HCEC 1CT (cell line): ENCODE measurements at regions not wholly inside any gene's neighbourhood (a gene's known extent, or its start where the extent isn't known, plus 50 kb on each side); places are given as distances from the start of the nearest gene placed in this dataset.
A peak's percentile ranks its signal among the peaks of the same experiment; 100 is the strongest.
"Not testable (repeated sequence)": the region's sequence is repeated elsewhere in the genome, so short reads cannot be mapped to it uniquely, and the experiment has no call there.

Source experiments
- DNase-seq: peaks from one replicate; pipeline ENCODE4 v3.0.0-alpha.2; 2017

DNA sequence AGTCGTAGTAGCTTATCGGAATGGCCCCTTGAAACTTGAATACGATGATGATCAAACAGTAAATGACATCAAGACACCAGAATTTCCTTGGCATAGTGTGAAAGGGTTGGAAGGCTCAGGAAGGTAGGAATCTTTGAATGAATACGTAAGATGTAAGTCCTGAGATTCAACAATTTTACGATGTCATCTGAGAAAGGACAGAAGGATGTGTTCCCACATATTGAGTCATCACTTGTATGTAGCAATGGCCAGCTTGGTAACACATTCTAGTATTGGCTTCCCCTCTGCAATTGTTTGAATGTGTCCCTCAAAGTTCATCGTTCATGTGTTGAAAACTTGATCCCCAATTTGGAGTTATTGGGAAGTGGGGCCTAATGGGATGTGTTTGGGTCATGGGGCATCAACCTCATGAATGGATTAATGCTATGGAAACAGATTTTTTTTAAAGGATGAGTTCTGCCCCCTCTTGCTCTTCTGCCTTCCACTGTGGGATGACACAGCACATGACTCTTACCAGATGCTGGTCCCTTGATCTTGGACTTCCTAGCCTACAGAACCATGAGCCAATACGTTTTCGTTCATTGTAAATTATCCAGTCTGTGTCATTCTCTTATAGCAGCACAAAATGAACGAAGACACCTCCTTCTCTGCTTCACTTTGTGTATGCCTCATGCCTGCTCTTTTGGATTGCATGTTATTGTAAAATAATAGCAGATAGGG lies 284.6 kb downstream of the BCAT1 start:
- peak; percentile 52 for DNase-seq

DNA sequence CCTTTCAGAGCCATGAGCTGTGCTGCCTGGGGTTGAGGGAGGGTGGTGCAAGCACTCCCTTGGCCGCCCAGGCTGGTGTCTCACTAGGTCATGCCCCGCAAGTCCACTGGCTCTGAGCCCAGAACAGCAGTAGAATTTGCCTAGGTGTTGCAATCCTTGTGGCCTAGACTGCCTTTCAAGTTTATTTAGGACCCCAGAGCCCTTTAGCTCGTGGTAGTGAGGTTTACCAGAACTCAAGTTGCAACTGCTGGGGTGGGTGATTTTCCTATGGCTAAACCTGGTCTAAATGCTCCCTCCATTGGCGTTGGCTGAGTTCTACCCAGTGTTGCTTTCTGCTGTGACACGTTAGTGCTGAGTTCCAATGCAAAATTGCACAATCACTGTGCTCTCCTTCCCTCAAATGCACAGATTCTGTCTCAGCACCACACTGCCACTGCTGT lies 287.2 kb downstream of the BCAT1 start:
- DNase-seq, result peak; percentile 94

DNA sequence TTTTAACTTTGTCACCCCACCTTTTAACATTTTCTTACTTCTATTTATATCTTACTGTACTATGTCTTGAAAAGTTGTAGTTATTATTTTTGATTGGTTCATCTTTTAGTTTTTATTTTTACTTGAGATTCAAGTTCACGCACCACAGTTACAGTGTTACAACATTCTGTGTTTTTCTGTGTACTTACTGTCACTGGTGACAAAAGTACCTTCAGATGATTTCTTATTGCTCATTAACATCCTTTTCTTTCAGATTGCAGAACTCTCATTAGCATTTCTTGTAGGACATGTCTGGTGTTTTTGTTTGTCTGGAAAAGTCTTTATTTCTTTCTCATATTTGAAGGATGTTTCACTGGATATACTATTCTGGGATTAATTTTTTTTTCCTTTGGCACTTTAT lies 289.9 kb downstream of the BCAT1 start:
- DNase-seq, result no peak

GRCh38 chr12:24654344-24654743 lies 294.6 kb downstream of the BCAT1 start:
- DNase-seq, result not testable (repeated sequence)

- DNase-seq, result no peak
Observed at GRCh38 chr12:24649634-24650033, 299.3 kb downstream of the BCAT1 start.

DNA sequence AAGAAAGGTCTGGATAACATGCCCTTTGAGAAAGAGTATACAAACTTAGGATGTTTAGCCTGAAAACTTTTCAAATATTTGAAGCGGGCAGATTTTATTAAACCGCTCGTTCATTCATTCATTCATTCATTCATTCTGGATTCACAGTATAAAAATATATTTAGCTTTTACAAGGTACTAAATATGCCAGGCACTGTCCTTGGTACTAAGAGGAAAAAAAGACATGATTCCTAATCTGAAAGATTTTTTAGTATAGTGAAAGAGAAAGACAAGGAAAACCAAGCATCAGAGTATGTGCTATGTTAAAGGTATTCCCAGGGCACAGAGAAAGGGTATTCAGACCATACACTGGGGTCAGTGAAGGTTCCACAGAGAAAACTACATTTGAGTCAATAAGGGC lies 299.7 kb downstream of the BCAT1 start:
- DNase-seq, result no peak

DNA sequence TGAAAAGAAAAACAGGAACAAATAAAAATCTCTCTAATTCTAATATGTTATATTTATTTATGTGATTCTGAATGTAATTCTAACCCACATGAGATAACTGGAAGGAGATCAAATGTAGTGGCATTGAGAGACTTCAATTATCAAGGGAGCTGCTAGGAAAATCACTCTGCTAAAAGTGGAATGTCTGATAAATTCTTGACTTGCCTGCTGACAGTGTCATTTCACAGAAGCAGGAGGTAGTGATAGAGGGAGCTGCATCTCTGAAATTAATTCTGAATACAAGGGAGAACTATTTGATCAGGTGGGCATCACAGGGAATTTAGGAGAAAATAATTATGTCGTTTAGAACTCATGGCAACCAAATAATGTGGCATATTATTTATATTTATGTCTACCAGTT lies 303.6 kb downstream of the BCAT1 start:
- DNase-seq, result no peak

GRCh38 chr12:24643120-24644119 lies 305.5 kb downstream of the BCAT1 start:
- no peak for DNase-seq

- DNase-seq, result no peak
Observed at GRCh38 chr12:24639641-24640040, 309.3 kb downstream of the BCAT1 start.

DNA sequence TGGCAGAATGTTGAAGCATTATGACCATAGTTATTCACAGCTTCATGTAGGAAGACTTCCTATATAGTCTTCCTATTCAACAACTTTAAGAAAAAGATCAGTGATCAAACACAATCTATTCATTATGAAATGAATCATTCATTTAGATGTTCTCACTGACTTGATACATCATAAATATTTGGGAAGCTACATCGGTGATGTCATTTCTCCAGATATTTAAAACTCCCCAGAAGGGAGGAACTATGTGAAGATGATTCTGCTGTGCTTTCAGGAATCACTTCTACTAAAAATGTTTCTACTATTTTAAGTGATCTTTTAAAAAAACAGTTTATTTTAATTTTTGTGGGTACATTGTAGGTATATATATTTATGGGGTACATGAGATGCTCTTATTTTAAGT lies 316.4 kb downstream of the BCAT1 start:
- DNase-seq, result no peak

DNA sequence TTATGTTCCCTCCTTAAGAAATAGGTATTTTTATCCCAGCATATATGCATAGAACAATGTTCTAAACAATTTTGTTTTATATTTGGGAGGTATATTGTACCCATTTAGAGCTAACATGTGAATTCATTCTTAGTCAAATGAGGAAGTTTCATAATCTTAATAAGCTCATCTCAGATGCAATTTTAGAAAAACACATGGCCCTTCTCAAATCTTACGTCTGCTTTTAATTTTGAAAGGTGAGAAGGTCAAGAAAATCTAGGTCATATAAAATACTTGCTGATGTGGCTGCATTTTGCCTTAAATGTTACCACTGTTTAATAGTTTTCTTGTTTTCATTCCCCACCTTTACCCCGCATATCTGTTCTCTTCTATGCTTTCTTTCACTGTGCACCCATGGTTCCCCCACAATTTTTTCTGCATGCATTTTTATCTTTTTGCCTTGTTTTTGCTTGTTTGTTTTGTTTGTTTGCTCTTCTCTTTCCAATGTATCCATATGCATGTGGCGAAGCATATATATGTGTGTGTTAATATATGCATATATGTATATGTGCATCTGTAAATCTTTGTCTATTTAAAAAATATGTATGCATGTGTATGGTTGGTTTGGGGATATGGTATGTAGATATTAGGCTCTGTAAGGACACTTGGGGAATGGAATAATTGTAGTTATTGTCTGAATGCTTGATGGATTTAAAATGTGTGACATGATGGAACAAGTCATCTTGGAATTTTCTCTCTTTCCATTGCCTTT lies 317.1 kb downstream of the BCAT1 start:
- peak; percentile 44 for DNase-seq

DNA sequence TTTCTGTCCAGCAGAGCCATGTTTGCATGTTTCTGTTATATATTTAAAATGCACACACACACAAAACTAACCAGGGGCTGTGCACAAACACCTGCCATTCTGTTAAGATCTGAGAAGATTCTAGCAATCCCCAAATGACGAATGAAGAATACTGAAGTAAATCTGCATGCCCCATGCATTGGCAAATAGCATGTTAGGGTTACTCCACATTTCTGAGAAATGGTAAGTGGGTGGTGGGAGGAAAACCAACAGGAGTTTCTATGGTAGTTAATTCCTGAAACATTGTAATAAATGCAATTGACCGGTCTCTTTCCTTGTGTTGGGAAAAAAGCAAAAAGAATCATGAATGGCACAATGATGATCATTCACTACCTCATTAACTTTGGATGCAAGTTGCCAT lies 318.0 kb downstream of the BCAT1 start:
- DNase-seq, result no peak

GRCh38 chr12:24630446-24630845 lies 318.5 kb downstream of the BCAT1 start:
- DNase-seq, result no peak

- no peak for DNase-seq
Observed at GRCh38 chr12:24625103-24625502, 323.8 kb downstream of the BCAT1 start.

- not testable (repeated sequence) for DNase-seq
Observed at GRCh38 chr12:24619954-24620353, 328.9 kb downstream of the BCAT1 start.

GRCh38 chr12:24617471-24617870 lies 331.4 kb downstream of the BCAT1 start:
- DNase-seq, result peak; percentile 39

DNA sequence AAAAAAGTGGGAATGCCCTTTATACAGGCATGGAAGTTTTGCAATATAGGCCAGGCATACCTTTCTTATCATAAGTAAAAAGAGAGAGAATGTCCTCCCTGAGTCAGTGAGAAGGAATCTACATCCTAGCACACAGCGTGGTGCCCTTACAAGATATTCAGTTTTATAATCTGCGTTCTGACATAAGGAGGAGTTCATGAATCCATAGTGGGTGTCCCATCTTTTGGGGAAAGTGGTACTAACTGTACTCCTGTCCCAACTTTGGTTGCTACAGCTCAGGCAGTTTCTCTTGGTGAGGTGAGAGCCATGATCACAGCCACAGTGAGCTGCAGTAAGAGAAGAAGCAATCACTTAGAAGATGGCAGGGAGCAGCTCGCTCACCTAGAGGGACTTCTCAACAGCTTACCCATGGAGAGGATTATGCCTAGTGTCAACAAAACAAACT lies 332.9 kb downstream of the BCAT1 start:
- peak; percentile 48 for DNase-seq

- DNase-seq, result peak; percentile 3
Observed at GRCh38 chr12:24608637-24609285, 340.1 kb downstream of the BCAT1 start.

GRCh38 chr12:24608108-24608507 lies 340.8 kb downstream of the BCAT1 start:
- no peak for DNase-seq

DNA sequence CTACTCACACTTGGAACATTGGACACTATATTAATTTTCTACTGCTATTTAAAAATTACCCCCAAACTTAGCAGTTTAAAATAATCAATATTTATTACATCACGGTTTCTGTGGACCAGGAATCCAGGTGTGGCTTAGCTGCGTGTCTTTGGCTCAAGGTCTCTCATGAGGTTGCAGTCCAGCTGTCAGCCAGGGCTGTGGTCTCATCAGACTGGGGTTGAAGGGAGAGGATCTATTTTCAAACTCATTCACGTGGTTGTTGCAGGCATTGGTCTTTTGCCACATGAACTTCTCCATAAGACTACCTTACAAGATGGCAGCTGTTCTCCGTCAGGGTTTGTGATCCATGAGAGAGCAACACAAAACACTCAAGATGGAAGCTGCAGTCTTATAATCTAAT lies 343.0 kb downstream of the BCAT1 start:
- DNase-seq, result no peak

DNA sequence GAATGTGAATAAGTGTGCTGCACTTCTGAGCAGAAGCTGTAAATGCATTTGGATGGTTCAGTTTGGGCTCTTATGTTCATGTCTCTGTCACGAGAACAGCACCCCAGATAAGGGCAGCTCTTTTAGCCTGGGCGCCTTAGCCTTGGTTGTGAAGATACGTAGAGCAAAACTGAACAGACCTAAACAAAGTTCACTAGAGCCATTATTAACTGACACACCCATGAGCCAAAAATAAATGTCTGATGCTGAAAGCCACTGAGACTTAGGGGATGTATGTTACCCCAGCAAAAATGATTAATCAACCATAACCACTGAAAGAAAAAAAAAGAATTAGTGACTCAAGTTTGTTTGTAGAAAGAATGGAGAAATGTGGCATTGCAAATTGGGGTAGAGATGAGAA lies 343.4 kb downstream of the BCAT1 start:
- DNase-seq, result no peak

DNA sequence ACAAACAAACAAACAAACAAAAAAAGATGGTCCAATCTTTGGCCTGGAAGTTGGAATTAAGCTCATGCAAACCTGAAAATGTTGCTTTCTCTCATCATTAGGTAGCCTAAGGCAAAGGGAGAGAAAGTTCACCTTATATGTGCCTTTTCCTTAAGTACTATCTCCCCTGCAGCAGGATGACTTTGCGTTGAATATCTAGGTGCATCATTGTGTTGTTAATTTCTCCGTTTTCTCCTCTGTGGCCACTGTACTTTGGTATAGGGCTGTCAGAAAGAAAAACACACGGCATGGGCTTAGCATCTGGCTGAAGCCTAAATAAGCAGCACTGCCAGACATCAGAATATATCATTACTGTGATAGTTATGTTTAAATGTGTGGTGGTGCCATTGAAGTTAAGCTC lies 345.5 kb downstream of the BCAT1 start:
- DNase-seq, result no peak

DNA sequence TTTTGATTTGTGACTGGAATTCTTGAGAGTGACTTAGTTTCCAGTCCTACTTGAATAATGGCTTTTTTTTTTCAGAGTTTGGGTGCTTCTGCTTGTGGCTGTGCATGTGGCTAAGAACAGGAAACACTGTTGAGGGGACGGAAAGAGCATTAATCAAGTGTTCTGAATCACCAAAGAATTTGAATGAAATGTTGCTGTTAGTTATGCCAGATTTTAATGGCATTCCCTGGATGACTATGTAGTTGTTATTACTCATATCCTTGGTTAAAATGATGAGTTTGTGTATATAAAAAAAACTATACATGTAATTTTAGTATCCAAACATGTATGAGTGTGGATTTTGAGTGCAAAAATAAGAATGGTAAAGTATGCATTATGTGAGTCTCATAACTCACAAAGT lies 347.9 kb downstream of the BCAT1 start:
- peak; percentile 97 for DNase-seq
